ENCODE measurements at regions not wholly inside any gene's neighbourhood (a gene's known extent, or its start where the extent isn't known, plus 50 kb on each side); places are given as distances from the start of the nearest gene placed in this dataset.

DNA sequence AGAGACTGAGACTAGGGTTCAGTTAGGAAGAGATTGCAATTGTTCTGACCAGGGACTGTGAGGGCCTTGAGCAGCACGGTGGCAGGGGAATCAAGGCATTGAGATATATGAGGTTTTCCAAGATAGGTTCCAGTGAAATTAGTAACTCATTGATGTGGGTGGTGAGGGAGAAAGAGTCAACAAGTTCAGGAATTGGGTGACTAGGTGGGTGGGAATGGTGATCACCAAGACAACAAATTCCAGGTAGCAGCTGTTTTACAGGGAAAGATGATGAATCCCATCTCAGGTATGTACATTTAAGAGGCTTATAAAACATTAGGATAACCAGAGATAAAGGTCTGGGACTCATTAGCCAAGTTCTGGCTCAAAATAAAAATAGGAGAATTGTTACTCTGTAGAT, 251.5 kb upstream of the MGAT5 start:
- TF ChIP-seq, protein P1, sequence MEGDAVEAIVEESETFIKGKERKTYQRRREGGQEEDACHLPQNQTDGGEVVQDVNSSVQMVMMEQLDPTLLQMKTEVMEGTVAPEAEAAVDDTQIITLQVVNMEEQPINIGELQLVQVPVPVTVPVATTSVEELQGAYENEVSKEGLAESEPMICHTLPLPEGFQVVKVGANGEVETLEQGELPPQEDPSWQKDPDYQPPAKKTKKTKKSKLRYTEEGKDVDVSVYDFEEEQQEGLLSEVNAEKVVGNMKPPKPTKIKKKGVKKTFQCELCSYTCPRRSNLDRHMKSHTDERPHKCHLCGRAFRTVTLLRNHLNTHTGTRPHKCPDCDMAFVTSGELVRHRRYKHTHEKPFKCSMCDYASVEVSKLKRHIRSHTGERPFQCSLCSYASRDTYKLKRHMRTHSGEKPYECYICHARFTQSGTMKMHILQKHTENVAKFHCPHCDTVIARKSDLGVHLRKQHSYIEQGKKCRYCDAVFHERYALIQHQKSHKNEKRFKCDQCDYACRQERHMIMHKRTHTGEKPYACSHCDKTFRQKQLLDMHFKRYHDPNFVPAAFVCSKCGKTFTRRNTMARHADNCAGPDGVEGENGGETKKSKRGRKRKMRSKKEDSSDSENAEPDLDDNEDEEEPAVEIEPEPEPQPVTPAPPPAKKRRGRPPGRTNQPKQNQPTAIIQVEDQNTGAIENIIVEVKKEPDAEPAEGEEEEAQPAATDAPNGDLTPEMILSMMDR (IDR thresholded peaks at IDR 0.05) = no peak
- TF ChIP-seq POLR2AphosphoS5 (IDR thresholded peaks at IDR 0.05) = no peak
